Skin of body (tissue), 1 donor: ENCODE measurements at regions not wholly inside any gene's neighbourhood (a gene's known extent, or its start where the extent isn't known, plus 50 kb on each side); places are given as distances from the start of the nearest gene placed in this dataset.
A peak's percentile ranks its signal among the peaks of the same experiment; 100 is the strongest.
"Not testable (repeated sequence)": the region's sequence is repeated elsewhere in the genome, so short reads cannot be mapped to it uniquely, and the experiment has no call there.

Source experiments
- DNase-seq: peaks from one replicate; lab custom pipeline; 2025; lab: John Stamatoyannopoulos, UW

- no peak for DNase-seq
Observed at GRCh38 chr2:150214626-150215025, 272.8 kb downstream of the RND3 start.

GRCh38 chr2:150212722-150213171 lies 274.7 kb downstream of the RND3 start:
- DNase-seq: peak; percentile 81

GRCh38 chr2:150211164-150211631 lies 276.3 kb downstream of the RND3 start:
- DNase-seq: peak; percentile 31

- no peak for DNase-seq
Observed at GRCh38 chr2:150209746-150210145, 277.7 kb downstream of the RND3 start.

GRCh38 chr2:150208689-150209088 lies 278.8 kb downstream of the RND3 start:
- no peak for DNase-seq

- DNase-seq: no peak
Observed at GRCh38 chr2:150207979-150208378, 279.5 kb downstream of the RND3 start.

- no peak for DNase-seq
Observed at GRCh38 chr2:150204451-150204850, 283.0 kb downstream of the RND3 start.

GRCh38 chr2:150194816-150195215 lies 292.7 kb downstream of the RND3 start:
- not testable (repeated sequence) for DNase-seq

GRCh38 chr2:150192701-150193100 lies 294.8 kb downstream of the RND3 start:
- DNase-seq: no peak

- peak; percentile 8 for DNase-seq
Observed at GRCh38 chr2:150191349-150191748, 296.1 kb downstream of the RND3 start.

- DNase-seq: no peak
Observed at GRCh38 chr2:150190546-150190945, 296.9 kb downstream of the RND3 start.

GRCh38 chr2:150188800-150189199 lies 298.7 kb downstream of the RND3 start:
- DNase-seq: no peak

- peak; percentile 23 for DNase-seq
Observed at GRCh38 chr2:150188177-150188576, 299.3 kb downstream of the RND3 start.

- no peak for DNase-seq
Observed at GRCh38 chr2:150182566-150183235, 304.8 kb downstream of the RND3 start.

GRCh38 chr2:150178591-150178990 lies 308.9 kb downstream of the RND3 start:
- DNase-seq: no peak

GRCh38 chr2:150174971-150175421 lies 312.5 kb downstream of the RND3 start:
- peak; percentile 49 for DNase-seq

- peak; percentile 30 for DNase-seq
Observed at GRCh38 chr2:150174056-150174805, 313.2 kb downstream of the RND3 start.

- DNase-seq: no peak
Observed at GRCh38 chr2:150171065-150171548, 316.4 kb downstream of the RND3 start.

GRCh38 chr2:150169237-150169629 lies 318.2 kb downstream of the RND3 start:
- DNase-seq: no peak

GRCh38 chr2:150168595-150169236 lies 318.8 kb downstream of the RND3 start:
- DNase-seq: peak; percentile 31

GRCh38 chr2:150167711-150168110 lies 319.8 kb downstream of the RND3 start:
- no peak for DNase-seq
